RWPE2 (cell line): ENCODE measurements at regions not wholly inside any gene's neighbourhood (a gene's known extent, or its start where the extent isn't known, plus 50 kb on each side); places are given as distances from the start of the nearest gene placed in this dataset.

Source experiments
- ATAC-seq: fragments of 200-7000 bp; cut with Tn5 transposase; 3 replicates; pipeline ENCODE4 v1.9.1; 2021; ENCODE audit warnings: low read depth
- DNase-seq: peaks from one replicate; pipeline ENCODE4 v3.0.0-alpha.2; 2020; ENCODE audit warnings: low spot score
- H3K27ac ChIP-seq: fragments of 450-650 bp; 2 replicates; pipeline ENCODE4 v1.5.1; 2017; ENCODE audit warnings: mild to moderate bottlenecking; ENCODE audit not compliant: poor library complexity, severe bottlenecking
- H3K27me3 ChIP-seq: fragments of 250-450 bp; sonication (Bioruptor Pico); 2 replicates; pipeline ENCODE4 v1.5.1; 2021; ENCODE audit warnings: mild to moderate bottlenecking, moderate library complexity; ENCODE audit not compliant: insufficient read depth, poor library complexity, severe bottlenecking
- H3K36me3 ChIP-seq: fragments of 250-450 bp; sonication (Bioruptor Pico); 2 replicates; pipeline ENCODE4 v1.5.1; 2020; ENCODE audit warnings: low read depth, mild to moderate bottlenecking, moderate library complexity
- H3K4me1 ChIP-seq: fragments of 250-450 bp; sonication (Bioruptor Pico); 2 replicates; pipeline ENCODE4 v1.5.1; 2021; ENCODE audit warnings: mild to moderate bottlenecking, moderate library complexity; ENCODE audit not compliant: insufficient read depth, poor library complexity, severe bottlenecking
- H3K4me3 ChIP-seq: fragments of 250-450 bp; sonication (Bioruptor Pico); 2 replicates; pipeline ENCODE4 v1.5.1; 2021; ENCODE audit warnings: mild to moderate bottlenecking, moderate library complexity; ENCODE audit not compliant: severe bottlenecking
- H3K9me3 ChIP-seq: fragments of 250-450 bp; sonication (Bioruptor Pico); 2 replicates; pipeline ENCODE4 v1.5.1; 2021; ENCODE audit warnings: mild to moderate bottlenecking, moderate library complexity; ENCODE audit not compliant: severe bottlenecking
- TF ChIP-seq, protein P1 (sequence below): fragments of 450-650 bp; IDR thresholded peaks from one replicate; pipeline ENCODE4 v1.5.1; 2017; ENCODE audit warnings: mild to moderate bottlenecking, moderate library complexity; ENCODE audit not compliant: poor library complexity, severe bottlenecking

DNA sequence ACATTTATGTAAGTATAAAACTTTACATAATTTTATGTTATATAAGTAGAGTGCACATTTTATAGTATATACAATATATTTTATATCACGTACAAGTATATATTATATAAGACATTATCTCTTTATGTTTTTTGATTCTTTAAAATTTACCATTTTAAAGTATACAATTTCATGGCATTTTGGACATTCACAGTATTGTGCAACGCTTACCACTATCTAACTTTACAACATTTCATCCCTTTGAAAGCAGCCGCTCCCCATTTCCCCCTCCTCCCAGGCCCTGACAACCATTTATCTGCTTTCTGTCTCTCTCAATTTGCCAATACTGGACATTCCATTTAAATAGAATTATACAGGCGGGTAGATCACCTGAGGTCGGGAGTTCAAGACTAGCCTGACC is 512.5 kb downstream of the TSN start:
- Histone ChIP-seq H3K27ac (no peak overlapping the region), H3K4me3 (no peak overlapping the region), H3K36me3 (no peaks in the 10 kb centered on the region), H3K4me1 (no peaks in the 10 kb centered on the region), H3K9me3 (peaks cover 2% of the 10 kb centered on the region), H3K27me3 (no peaks in the 10 kb centered on the region)
- DNase-seq (no peak), ATAC-seq (no peak)
- TF ChIP-seq, protein P1, sequence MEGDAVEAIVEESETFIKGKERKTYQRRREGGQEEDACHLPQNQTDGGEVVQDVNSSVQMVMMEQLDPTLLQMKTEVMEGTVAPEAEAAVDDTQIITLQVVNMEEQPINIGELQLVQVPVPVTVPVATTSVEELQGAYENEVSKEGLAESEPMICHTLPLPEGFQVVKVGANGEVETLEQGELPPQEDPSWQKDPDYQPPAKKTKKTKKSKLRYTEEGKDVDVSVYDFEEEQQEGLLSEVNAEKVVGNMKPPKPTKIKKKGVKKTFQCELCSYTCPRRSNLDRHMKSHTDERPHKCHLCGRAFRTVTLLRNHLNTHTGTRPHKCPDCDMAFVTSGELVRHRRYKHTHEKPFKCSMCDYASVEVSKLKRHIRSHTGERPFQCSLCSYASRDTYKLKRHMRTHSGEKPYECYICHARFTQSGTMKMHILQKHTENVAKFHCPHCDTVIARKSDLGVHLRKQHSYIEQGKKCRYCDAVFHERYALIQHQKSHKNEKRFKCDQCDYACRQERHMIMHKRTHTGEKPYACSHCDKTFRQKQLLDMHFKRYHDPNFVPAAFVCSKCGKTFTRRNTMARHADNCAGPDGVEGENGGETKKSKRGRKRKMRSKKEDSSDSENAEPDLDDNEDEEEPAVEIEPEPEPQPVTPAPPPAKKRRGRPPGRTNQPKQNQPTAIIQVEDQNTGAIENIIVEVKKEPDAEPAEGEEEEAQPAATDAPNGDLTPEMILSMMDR, result no peak

DNA sequence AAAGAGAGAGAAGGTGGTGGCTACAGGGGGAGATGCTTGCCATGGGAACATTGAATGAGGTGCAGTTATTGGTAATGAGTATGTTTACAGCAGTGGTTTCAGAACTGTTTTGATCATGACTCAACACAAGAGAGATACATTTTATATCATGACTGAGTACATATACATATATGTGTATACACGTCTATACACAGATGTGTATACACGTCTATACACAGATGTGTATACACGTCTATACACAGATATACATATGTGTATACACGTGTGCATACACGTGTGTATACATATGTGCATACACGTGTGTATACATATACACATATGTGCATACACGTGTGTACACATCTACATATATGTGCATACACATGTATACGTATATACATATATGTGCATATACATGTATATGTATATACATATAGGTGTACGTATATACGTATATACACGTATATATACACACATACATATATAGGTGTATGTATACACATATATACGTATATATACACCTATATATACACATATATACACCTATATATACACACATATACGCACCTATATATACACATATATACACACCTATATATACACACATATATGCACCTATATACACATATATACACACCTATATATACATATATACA is 518.5 kb downstream of the TSN start:
- no peaks in the 10 kb centered on the region for H3K4me1 ChIP-seq
- H3K27ac ChIP-seq, result no peak overlapping the region
- H3K36me3 ChIP-seq, result no peaks in the 10 kb centered on the region
- no peak overlapping the region for H3K4me3 ChIP-seq
- no peak for DNase-seq
- H3K27me3 ChIP-seq, result no peaks in the 10 kb centered on the region
- TF ChIP-seq, protein P1, result no peak
- H3K9me3 ChIP-seq, result no peaks in the 10 kb centered on the region
- no peak for ATAC-seq

DNA sequence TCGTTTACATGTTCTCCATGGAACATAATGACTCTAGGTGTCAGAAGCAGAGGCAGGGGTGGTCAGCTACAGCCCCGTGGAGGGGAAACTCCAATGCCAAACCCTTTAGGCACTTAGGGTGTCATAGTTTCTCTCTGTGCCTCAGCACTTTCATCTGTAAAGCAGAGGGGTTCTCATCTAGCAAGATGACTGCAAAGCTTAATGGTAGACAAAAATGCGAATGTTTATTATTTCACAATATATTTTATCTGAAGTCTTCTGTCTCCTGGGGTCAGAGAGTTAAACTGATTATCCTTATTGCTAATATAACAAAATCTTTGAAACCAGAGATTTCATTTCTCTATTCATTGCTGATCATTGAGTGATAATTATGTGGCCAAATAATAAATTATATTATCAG is 522.5 kb downstream of the TSN start:
- no peaks in the 10 kb centered on the region for H3K27me3 ChIP-seq
- no peaks in the 10 kb centered on the region for H3K9me3 ChIP-seq
- H3K4me1 ChIP-seq, result no peaks in the 10 kb centered on the region
- DNase-seq, result no peak
- H3K27ac ChIP-seq, result no peak overlapping the region
- TF ChIP-seq, protein P1, result no peak
- no peak for ATAC-seq
- no peaks in the 10 kb centered on the region for H3K36me3 ChIP-seq
- no peak overlapping the region for H3K4me3 ChIP-seq

DNA sequence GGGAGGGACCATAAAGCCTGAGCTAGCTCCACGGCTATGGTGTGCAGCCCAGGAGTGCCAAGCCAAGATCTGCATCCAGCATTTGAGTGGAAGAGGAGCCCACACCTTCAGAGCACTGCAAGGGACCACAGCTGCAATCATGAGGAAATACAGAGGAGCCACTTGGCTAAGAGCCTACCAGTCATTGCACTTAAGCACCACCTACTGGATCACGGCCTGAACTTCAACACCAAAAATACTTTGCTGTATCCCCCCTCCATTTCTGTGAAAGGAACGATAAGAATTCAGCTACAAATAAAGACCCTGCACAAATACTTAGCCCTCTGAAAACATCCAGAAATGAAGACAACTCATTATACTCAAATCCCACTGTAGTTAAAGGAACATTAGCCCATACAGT is 545.3 kb downstream of the TSN start:
- H3K27ac ChIP-seq, result no peak overlapping the region
- no peaks in the 10 kb centered on the region for H3K9me3 ChIP-seq
- no peaks in the 10 kb centered on the region for H3K27me3 ChIP-seq
- no peaks in the 10 kb centered on the region for H3K4me1 ChIP-seq
- ATAC-seq (no peak), DNase-seq (no peak)
- H3K4me3 ChIP-seq, result no peak overlapping the region
- TF ChIP-seq, protein P1, result no peak
- H3K36me3 ChIP-seq, result no peaks in the 10 kb centered on the region

DNA sequence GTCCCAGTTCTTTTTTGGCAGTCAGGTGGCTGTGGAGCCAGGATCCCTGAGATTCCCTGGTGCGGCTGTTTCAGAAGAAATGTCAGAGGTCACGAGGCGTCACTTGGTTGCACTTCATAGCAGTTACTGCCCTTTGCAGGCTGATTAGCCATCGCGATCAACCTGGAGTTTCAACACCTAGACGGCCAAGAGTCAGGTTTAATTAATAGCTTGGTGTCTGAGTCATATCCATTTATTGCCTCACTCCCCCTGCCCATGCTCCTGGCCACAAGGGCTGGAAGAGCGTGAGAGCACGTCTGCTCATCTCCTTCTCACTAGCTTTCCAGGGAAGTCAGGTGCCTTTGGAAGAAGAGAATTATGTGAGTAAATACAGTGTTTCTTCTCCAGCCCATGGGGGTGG is 552.3 kb downstream of the TSN start:
- no peaks in the 10 kb centered on the region for H3K36me3 ChIP-seq
- H3K27ac ChIP-seq, result no peak overlapping the region
- H3K9me3 ChIP-seq, result no peaks in the 10 kb centered on the region
- TF ChIP-seq, protein P1, result no peak
- peak; percentile 76 for ATAC-seq
- no peak overlapping the region for H3K4me3 ChIP-seq
- DNase-seq, result no peak
- no peaks in the 10 kb centered on the region for H3K4me1 ChIP-seq
- H3K27me3 ChIP-seq, result no peaks in the 10 kb centered on the region
